GM12874 (cell line): ENCODE measurements at regions not wholly inside any gene's neighbourhood (a gene's known extent, or its start where the extent isn't known, plus 50 kb on each side); places are given as distances from the start of the nearest gene placed in this dataset.

ENCODE experiments used
- TF ChIP-seq, protein P1 (sequence below): IDR thresholded peaks from 2 replicates; pipeline ENCODE4 v1.5.1; 2011; ENCODE audit warnings: low read depth, mild to moderate bottlenecking, control low read depth, low read length, moderate library complexity; ENCODE audit not compliant: insufficient read depth

DNA sequence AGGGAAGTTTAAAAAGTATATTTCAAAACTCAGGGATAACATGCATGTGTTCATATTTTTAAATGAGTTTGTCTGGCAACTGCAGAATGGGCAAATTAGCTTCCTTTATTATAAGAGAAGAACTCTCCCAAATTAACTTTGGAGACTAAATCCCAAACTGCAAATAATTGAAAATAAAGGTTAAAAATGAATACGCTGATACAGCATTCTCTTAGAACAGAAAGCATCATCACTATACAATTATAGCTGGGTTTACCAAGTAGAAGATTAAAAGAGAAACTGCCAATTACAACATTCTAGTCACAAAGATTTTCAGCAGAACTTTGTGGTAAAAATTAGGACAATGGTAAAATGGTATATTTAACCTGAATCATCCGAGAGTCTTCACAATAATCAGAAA, 73.3 kb downstream of the OLFM4 start:
- TF ChIP-seq, protein P1, sequence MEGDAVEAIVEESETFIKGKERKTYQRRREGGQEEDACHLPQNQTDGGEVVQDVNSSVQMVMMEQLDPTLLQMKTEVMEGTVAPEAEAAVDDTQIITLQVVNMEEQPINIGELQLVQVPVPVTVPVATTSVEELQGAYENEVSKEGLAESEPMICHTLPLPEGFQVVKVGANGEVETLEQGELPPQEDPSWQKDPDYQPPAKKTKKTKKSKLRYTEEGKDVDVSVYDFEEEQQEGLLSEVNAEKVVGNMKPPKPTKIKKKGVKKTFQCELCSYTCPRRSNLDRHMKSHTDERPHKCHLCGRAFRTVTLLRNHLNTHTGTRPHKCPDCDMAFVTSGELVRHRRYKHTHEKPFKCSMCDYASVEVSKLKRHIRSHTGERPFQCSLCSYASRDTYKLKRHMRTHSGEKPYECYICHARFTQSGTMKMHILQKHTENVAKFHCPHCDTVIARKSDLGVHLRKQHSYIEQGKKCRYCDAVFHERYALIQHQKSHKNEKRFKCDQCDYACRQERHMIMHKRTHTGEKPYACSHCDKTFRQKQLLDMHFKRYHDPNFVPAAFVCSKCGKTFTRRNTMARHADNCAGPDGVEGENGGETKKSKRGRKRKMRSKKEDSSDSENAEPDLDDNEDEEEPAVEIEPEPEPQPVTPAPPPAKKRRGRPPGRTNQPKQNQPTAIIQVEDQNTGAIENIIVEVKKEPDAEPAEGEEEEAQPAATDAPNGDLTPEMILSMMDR, result no peak

DNA sequence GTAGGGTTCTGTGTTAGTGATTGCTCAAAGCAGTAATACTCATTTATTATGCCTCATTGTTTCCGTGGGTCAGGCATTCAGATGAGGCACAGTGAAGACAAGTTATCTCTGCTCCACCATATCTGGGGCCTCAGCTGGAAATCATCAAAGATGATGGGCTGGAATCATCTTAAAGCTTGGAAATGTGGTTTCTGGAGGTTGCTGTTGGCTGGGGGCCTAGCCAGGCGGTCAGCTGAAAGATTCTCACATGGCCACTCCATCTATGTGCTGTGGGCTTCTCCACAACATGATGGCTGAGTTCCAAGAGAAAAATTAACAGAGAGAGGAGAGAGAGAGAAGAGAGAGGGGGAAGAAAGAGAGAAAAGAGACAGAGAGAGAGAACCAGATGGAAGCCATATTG, 75.5 kb downstream of the OLFM4 start:
- TF ChIP-seq, protein P1, result no peak

DNA sequence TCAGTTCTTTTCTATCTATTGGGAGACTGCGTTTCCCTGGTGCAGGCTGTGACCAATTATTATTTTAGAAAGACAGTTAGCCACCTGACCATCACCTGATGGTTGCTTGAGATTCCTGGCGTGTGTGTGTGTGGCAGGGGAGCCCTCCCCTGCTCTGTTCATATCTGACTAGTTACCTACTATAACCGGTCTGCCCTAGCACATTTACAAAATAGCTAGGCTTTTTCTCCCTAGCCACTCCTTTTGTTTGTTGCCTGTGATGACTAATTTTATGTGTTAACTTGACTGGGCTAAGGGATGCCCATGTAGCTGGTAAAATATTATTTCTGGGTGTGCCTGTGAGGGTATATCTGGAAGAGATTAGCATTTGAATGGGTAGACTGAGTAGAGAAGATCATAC, 76.9 kb downstream of the OLFM4 start:
- TF ChIP-seq, protein P1, result no peak

DNA sequence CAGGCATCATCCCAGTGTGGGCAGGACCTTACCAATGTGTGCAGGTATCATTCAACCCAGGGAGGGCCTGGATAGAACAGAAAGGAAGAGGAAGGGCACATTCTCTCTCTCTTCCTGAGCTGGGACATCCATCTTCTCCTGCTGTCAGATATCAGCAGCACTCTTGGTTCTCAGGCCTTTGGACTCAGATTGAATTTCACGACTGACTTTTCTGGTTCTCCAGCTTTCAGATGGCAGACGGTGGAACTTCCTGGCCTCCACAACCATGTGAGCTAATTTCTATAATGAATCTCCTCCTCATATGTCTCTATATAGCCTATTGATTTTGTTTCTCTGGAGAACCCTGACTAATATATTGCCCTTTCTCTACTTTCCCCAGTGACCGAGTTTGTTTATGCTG, 77.3 kb downstream of the OLFM4 start:
- TF ChIP-seq, protein P1, result no peak

DNA sequence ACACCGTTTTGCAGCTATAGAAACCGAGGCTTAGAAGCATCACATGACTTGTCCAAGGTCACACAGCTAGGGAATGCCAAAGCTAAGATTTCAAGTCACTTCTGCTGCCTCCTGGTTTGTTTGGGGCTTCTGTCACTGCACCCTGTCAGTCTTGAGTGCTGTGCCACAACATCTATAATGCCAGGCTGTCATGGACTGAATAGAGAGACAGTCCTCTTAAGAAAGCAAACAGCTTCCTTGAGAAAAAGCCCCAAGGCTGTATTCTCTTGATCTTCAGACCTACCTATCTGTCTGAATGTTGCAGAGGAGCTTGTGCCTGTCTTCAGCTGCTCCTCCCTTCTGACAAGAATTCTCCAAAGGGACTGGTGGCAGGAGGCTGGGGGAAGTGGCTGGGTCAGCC, 81.6 kb downstream of the OLFM4 start:
- TF ChIP-seq, protein P1, result no peak

DNA sequence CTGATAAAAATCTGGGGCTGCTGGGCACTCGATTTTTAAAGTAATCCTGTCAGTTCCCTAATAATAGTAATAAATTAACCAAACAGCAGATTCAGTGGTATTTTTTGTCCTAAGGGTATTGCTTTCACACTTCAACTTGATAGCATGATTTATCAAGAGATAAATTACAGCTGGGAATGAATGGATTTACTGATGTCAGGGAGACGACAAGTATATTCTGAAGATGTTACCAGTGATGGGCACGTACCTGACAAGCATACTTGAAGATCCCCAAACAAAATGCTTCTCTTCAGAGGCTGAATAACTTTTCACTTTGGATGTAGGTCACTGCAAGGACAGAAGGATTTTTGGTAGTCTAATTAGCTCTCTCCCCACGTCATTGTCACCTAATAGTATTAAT, 82.0 kb downstream of the OLFM4 start:
- TF ChIP-seq, protein P1, result no peak

DNA sequence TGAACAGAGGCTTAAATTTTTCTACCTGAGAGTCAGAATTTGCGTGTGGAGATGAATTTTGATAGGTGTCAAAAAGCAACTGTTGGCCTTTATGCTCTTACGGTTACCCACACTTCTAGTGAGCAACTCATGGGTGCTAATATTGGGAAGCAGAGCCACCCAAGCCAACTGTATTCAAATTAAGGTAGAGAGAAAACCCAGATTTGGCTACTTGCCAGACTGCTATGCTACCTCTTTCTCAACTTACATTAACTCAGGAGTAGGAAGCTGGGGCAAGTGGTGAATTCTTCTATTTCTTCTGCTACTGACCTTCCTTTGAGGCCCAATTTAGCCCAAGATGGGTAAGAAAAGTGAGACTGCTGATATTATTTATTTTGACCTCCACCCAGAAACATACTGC, 83.9 kb downstream of the OLFM4 start:
- TF ChIP-seq, protein P1, result no peak
